ENCODE measurements at regions not wholly inside any gene's neighbourhood (a gene's known extent, or its start where the extent isn't known, plus 50 kb on each side); places are given as distances from the start of the nearest gene placed in this dataset.

DNA sequence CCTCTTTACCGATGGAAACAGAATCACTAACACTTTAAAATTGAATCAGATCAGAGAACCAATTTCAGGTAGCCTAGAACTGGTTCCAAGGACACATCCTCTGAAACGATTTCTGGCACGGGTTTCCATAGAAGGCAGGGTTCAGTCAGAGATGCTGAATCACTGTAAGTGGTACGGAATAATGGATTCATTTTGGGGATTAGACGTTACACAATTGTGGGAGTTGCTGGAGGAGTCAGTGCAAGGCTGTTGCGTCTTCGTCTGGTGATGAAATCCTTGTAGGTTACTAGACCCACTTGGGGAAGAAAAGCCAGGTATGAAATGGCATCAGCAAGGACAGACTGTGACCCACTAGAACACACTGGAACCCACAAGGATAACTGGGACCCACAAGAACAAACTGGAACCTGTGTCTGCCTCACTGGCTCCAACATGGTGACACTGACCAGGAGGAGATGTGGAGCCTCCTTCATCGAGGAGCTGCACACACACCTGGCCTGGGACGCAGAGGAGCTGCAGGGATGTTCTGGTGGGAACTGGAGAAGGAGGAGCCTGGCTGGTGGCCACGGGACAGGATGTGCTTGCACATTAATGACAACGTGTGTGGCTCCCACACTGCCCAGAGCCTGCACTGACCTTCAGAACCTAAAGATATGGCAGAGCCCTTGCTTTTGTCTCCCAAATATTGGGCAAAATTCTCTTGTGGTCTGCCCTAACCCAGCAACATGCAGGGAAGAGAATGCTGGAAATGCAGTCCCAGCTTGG, 105.1 kb downstream of the TRAPPC11 start:
- DNase-seq, result no peak

DNA sequence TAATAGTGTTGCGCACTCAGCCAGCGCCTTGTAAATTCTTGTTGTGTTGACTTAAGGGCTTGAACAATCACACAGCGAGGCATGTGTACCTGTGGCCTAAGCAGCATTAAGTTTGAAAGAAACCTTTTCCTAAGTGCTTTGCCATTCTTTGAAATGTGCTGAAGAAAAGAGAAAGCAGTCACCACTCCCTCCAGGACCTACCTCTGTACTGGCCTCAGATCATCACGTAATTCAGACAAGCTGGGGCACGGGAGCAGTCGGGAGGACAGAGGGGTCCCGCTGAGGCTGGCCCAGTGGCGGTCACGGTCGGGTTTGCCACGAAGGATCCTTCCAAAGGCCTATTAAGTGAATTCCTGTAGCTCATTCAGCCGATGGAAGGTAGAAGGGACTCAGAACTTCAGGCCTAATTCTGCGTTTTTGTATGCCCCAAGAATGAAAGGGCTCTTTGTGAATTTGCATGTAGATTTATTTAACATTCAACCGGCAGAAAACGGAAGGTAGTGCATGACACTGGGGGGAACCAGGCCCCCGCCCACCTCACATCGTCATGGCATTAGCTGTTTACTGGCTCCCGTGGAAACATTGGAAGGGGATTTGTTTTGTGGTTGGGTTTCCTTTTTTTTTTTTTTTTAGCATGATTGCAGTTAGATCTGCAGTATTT, 106.3 kb downstream of the TRAPPC11 start:
- no peak for DNase-seq

DNA sequence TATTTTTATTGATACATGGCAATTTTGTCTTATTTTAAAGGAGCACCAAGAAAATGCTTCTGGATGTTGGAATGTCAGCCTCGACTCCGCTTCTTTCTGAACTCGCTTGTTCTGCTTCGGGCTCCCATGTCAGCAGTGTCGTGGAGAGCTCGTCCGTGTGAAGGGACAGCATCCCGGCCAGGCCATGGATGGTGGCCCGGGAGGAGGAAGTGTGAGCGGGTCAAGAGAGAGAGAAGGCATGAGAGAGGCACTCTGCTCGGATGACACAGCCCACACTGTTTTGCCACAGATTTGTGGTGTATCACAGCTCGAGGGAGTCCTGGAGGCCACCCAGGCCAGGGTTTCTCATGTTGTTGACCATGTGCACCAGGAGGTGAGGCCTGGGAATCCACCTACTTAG, 107.0 kb downstream of the TRAPPC11 start:
- DNase-seq, result no peak

DNA sequence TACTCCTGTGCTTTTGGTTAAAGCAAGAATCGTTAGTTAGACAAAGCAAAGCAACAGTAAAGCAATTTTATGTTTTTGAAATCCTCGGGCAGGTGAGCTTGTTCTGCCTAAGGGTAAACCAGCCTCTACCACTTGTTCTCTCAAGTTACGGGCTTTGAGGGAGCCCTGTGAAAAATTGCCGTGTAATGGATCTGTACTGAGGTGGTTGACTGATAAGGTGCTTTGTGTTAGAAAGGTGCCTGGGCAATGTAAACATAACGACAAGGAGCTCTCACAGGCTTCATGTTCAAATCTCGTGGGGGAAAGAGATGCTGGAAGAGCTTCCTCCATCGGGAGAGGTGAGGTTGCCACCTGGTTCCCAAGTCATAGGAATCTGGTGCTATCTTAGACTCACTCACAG, 111.8 kb downstream of the TRAPPC11 start:
- DNase-seq, result no peak

DNA sequence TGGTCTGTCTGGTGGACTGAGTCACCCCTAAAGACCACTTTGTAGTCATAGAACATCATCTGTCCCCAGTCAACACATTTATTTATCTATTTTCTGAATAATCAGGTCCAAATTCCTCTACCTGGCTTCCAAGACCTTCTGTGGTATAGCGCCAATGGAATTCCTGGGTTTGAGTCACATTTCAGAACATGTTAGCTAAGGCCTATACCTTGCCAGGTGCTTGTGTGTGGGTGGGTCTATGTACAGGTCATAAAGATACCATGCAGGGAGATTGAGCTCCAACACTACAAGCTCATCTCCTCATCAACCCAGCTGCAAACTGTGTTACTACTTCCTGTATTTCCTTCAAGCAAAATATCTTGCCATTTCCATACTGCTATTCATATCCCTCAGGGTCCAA, 113.3 kb downstream of the TRAPPC11 start:
- no peak for DNase-seq

DNA sequence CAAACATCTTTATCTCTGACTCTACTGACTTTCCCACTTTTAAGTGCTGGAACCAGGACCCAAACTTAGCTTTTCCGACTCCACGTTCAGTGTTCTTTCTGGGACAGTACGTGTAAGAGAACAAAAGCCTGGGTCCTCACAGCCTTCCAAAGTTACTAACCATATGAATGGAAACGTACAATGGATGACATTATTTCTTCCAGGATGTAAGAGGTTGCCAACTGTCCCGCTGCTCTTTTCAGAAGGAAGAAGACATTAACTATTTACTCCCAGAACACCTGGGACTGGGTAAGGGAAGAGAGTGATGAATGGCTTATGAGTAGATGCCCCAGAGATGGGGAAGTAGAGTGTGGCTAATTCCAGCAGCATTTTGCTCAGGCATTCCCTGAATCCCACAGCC, 114.7 kb downstream of the TRAPPC11 start:
- no peak for DNase-seq

DNA sequence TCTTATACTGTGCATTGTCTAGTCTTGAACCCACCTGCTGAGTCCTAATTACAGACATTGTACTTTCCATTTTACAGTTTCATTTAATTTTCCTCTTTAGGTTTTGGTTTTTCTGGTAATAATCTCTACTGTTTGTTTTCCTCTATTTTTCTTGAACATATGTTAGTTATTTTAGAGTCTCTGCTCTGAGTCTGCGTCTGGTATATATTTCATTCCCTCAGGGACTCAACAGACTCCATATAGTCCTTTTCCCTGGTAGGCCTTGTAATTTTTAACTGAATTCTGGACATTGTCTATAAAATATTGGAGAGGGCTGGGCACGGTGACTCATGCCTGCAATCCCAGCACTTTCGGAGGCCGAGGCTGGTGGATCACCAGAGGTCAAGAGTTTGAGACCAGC, 121.8 kb upstream of the STOX2 start:
- DNase-seq, result no peak

DNA sequence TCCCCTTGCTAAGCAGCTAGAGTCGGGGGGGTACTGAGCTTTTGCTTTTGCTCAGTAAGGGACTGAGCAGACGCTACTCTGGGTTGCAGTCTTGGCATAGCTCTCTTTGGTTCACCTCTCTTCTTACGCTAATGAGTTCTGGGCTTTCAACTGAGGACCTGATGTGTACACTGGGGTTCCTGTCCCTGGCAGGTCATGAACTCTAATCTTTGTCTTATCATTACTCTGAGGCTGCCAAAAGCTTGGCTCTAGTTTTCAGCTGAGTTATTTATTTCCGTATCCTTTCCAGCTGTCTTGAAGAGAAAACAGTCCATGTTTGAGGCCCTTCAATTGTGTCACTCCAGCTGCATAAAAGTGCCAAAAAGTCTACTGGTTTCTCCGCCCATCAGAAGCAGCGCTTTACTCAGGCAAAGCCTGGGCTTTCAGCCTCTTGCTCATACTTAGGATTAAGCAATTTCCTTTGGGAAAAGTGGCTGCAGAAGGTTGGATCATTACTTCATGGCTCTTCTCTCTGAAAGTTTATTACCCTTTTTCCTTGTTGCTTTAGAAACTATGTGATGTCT, 121.0 kb upstream of the STOX2 start:
- no peak for DNase-seq

DNA sequence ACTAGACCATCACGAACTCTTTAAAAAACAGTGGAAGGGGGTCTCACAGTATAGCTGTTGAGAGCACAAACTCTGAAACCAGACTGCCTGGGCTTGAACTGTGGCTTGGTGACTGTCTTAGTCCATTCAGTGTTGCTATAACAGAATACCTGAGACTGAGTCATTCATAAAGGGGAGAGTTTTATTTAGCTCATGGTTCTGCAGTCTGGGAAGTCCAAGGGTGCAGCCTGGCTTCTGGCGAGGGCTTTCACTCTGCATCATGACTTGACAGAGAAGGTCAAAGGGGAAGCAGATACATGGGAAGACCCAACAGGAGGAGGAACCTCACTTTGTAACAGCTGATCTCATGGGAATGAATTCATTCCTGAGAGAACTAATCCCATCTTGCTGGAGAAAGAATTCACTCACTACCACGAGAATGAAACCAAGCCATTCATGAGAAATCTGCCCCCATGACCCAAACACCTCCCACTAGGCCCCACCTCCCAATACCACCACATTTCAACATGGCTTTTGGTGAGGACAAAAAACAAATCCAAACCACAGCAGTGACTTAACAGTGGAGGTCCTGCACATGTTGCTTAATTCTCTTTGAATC, 116.7 kb upstream of the STOX2 start:
- DNase-seq, result no peak

DNA sequence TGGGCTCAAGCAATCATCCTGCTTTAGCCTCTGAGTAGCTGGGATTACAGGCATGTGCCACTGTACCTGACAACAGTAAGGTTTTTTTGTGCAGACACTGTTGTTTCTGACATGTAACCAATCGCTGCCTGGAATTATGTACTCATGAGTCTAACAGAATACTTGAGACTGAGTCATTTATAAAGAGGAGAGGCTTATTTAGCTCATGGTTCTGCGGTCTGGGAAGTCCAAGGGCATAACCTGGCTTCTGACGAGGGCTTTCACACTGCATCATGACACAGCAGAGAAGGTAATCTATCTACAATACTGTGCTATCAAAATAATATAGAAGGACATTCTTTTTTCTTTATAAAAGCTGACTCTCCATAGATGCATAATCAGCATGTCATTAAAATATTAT, 115.5 kb upstream of the STOX2 start:
- DNase-seq, result no peak

DNA sequence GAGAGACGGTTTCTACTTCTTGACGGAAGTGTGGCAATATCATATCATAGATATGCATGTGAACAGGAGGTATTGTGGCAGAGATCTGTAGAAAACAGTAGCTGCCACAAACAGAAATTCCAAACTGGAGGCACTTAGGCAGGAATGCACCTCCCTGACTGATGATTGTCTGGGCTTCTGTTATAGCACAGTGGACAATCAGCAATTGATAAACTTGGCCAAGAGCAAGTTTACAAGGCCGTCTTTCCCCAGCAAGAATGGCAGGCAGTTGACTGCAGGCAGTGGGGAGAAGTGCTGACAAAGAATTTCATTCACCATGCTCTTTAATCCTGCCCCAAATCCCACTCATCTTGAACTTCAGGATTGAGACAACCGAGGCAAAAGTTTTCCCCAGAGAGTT, 114.4 kb upstream of the STOX2 start:
- no peak for DNase-seq

DNA sequence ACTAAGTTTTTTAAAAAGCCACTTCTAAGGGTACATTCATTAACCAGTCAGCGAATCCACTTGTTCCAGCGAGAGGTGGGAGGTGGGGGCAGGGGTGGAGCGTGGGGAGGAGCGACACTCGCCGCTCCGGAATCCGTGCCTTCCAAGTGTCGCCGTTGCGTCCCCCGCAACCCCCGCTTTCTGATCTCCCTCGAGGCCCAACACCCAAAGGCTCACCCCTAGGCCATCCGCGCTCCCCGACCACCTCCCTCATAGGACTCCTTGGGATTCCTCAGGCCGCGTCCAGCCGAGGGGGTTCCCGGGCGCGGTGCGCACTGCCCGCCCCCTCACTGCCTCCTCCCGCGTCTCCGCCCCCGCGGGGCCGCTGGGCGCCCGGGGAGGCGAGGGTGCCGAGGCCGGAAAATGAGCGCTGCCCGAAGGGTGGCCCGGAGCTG, 108.1 kb upstream of the STOX2 start:
- peak in 1 of 2 experiments; percentile 19 for DNase-seq

DNA sequence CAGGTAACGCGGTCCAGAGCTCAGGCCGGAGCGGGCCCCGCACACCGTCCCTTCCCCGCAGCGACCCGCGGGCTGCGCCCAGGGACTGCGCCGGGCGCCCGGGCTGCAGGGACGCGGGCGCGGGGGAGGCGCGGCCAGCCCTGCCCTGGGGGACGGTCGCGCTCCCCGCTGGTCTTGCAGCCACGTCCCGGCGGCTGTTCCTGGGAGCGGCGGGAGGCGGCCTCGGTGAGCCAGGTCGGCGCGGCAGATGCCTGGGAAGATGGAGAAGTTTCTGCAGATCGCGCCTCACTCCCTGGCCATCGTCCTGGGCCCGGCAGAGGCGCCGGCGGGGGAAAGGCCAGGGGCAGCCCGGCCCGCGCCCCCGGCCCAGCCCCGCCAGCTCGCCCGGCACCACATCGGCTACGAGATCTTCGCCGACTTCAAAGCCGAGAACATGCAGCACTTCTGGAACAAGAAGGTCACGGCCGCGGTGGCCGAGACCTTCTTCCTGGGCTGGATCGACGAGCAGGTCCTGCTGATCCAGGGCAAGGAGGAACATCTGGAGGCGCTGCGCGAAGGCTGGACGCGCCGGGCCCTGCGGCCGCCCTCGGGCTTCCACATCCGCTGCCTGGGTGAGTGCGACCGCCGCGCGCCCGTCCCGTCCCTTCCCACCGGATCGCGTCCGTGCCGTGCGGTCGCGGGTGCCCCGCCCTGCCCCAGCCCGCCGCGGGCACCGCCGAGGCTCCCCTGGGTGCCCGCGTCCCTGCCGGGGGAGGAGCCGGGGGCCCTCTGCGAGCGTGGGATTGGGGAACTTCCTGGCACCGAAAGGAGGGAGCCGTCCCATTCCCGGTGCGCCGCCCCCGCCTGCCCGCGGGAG, 107.4 kb upstream of the STOX2 start:
- peak; percentile 10 to 11 for DNase-seq

DNA sequence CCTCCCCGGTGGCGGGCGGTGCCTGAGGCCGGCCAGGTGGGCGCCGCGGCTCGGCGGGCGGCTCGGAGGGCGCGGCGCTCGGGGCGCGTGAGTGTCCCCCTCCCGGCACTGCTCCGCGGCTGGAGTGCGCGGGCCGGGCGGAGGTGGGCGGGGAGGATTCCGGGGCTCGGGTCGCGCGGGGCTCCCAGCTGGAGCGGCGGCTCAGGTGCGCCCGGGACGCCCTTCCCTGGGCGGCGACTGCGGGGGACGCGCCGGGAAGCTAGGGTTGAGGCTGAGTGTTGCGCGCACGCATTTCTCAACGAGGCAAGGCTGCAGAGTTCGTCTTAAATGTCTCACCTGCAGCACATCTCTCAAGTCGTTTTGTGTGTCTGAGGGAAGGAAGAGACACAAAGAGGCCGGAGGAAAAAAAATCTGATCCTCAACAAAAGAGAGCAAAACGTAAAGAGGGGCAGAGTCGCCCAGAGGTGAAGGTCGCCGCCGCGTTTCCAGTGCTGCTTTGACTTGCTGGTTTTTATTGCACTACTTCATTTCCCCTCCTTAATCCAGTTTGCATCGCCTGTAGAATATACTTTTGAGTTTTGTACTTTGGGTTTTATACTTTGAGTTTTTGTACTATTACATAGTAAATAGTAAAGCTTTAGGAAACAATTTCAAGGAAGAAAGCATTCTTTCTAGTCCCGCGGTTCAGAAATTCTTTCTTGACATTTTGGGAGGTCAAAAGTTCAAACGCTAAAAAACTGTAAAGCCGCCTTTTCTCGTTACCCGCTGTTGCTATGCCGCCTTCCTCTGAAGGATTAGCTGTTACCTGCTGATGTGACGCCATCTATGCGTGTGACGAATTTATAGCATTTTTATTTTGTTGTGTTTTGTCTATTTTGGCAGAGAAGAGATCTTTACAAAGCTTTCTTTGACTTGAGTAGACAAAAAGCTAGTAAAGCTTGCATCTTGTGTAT, 106.5 kb upstream of the STOX2 start:
- no peak for DNase-seq

DNA sequence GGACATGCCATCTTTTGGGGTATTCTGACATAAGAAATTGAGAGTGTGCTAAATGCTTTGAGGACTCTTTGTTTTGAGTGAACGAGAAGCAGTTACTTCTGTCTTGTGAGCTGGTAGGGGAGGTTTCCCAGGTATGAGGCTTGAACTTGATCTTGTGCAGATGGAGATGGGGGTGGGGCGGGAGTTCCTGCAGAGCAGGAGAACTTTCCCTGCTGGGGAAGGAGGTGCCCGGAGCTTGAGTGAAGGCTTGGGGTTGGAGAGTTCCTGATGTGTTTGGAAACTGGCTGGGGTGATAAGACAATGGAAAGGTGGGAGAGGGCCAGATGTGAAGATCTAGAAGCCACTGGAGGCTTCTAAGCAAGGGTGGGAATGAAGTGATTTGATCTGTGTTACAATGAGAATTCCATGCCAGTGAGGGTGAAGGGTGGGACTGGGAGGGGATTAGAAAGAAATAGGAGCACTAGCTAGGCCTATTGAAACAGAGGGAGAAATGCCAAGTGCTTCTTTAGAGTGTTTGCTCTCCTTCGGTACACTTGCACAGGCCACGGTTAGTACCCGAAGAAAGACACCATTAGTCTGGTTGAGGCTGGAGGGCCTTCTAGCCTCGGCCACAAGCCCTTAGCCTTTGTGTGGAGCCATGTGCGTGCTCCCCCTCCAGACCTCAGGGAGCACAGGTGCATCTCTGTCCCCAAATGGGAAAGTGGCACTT, 103.5 kb upstream of the STOX2 start:
- no peak for DNase-seq

DNA sequence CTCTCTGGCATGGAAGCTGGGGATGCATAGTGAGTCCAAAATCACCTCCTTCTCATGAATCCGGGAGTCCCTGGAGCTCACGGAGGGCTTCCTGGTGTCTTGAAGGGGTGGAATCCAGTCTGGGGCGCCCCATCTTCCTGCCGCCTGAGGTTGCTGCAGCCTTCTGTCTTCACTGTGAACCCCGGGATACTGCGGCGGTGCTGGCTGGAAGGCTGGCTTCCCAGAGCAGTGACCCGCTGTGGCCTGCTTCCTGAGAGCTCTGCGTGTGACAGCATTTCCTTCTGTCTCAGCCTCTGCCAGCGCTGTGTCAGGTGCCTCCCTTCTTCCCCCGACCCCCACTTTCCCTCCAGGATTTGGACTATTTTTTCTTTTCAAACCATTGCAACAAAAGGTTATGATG, 98.8 kb upstream of the STOX2 start:
- DNase-seq, result no peak

DNA sequence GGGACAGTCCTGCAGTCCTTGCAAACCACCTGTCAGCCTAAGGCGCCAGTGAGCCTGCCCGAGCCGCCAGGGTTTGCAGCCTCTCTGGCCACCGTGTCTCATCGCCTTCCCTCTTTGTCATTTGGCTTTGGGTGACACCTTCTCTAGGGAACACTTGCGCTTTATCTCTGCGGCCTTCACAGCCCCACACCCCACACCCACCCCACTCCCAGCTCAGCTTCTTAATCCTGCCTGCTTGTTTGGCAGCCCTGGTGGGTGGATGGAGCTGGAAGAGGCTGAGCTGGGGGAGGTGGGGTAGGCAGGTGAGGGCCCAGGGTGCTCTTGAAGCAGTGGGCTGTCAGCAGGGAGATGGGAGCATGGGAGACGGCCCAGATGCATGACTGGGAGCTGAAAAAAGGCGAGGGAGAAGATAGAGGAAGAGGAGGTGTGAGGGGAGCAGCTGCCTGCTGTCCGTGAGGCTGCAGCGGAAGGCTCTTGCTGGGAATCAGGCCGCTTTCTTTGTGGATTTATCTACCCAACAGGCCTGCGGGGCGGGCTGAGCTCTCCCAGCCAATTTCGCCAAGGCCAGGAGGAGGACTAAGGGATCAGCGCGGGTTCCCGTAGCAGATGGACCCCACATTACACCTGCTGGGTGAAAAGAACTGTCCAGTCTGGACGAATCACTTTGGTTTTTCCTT, 97.5 kb upstream of the STOX2 start:
- no peak for DNase-seq

DNA sequence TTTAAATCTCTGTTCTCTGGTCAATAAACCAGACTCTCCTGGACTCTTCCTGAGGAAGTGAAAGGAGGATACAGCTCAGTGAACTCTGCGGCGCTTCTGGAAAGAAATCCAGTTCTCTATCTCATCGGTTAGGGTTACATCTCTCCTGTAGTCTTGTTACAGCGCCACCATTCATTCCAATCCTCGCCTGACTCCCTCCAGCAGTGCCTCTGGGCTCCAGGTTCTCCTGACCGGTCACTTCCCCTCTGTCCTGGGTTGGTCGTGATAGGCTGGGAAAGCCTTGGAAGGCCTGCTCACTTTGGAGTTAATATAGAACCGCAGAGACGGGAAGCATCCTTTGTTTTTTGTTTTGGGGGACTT, 97.0 kb upstream of the STOX2 start:
- DNase-seq, result no peak

DNA sequence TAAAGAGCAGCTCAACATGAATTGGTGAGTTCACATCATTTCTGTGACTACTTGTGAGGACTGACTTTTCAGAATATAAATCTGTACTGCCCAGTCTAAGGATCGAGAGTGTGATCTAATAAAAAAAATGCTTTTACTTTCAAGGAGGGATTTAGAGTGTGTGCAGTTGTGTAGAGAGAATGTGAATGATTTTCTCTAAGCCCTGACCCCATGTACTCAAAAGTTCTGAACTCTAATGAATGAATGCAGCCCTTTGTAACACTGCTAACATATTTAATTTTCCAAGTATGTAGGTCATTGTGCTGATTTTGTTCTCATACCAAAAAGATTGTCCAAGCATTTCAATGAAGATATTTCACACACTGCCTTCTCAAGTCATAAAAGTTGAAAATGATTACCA, 92.5 kb upstream of the STOX2 start:
- no peak for DNase-seq

DNA sequence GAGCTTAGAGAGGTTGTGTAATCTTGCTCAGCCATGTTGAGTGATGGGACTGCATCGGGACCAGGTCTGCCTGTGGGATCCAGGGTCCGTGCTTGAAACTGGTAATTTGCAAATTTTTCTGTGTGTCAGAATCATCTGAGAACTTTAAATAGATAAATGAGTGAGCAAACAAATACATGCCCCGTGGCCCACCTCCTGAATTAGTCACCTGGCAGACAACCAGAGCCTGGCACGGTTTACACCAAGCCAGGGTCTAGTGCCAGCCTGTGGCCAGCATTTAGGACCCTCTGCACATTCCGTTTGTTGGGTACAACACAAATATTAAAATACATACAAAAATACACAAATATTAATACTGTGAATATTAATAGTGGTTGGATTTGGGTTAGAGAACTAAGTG, 90.6 kb upstream of the STOX2 start:
- DNase-seq, result no peak

DNA sequence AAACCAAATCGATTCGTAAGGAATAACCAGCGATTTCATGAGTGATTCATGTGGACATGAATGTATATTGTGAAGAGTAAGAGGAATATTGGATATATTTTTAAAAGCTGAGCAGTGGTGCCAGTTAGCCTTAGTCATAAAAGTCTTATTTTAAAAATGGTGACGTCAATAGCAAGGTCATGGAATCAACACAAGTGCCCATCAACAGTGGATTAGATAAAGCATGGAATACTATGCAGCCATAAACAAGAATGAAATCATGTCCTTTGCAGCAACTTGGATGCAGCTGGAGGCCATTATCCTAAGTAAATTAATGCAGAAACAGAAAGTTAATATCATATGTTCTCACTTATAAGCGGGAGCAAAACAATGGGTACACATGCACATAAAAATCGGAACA, 89.0 kb upstream of the STOX2 start:
- DNase-seq, result no peak

Data from NCI-H2081 (cell line).